GM10847 (cell line): ENCODE measurements at regions not wholly inside any gene's neighbourhood (a gene's known extent, or its start where the extent isn't known, plus 50 kb on each side); places are given as distances from the start of the nearest gene placed in this dataset.

Source experiments
- POLR2A ChIP-seq: IDR thresholded peaks from 2 replicates; pipeline ENCODE4 v1.6.1; 2011; ENCODE audit not compliant: insufficient read length; ENCODE audit errors: extremely low read depth

DNA sequence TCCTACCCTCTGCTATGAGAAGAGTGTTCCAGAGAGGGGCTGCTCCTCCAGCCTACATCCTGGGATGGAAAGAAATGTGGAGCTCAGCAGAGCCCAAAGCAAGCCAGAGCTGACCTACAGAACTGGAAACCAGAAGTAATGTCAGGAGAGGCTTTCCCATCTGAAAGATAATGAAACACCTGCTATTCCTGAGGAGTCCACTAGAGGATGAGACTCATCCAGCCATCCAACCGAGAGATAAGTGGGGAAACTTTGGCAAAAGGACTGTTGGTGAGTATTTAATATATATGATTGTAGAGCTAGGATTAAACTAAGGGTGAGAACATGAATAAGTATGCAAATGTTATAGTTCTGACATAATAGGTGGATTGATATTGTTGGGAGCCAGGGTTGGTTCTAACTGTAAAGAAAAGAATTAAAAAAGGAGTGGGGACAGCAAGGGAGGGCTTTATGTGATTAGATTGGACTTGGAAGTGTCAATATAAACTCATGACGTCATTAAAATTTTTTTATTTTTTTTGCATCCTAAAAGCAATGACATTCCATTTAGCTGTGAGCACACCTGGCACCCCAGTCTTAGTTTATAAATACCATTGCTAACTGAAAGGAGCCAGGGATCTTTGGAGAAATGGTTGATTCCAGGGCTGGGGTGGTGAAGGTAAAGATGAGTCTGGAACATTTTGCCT, 312.8 kb upstream of the NFE2L3 start:
- no peak for TF ChIP-seq POLR2A

DNA sequence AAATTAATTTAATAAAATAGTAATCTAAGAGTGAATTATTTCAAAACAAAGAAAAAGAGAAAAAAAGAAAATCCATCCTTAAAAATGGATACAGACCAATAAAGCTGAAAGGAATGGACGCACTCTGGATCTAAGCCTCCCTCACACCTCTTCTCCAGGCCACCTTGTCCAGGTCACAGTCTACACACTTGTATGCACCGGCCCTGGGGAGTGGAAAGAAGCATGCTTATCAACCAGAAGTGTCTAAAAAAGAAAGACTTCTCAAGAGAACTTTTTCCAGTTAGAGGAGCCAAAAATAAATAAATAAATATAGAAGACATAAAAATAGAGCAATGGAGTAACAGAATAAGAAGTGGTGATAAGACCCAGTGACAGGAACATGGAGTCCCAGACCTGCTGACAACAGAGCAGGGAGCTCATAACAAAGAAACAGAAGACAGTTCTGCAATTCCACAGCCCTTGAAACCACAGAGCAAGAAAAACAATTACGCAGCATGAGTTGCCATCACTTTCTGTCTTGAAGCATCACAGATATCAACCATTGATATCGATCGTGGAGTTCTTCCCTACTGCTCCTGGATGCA, 311.7 kb upstream of the NFE2L3 start:
- TF ChIP-seq POLR2A = no peak

DNA sequence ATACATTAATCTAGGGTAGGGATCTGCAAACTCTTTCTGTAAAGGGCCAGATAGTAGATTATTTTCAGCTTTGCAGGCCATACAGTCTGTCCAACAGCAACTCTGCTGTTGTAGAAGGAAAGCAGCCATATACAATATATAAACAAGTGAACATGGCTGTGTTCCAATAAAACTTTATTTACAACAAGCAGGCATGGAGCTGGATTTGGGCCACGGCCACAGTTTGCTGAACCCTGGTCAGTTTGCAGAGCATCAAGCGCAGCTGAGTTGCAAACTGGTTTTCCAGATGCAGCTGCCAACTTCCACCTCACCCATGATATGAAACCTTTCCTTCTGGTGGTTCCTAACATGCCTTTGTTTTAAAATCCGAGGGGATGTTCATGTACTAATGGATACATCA, 310.4 kb upstream of the NFE2L3 start:
- TF ChIP-seq POLR2A = no peak

DNA sequence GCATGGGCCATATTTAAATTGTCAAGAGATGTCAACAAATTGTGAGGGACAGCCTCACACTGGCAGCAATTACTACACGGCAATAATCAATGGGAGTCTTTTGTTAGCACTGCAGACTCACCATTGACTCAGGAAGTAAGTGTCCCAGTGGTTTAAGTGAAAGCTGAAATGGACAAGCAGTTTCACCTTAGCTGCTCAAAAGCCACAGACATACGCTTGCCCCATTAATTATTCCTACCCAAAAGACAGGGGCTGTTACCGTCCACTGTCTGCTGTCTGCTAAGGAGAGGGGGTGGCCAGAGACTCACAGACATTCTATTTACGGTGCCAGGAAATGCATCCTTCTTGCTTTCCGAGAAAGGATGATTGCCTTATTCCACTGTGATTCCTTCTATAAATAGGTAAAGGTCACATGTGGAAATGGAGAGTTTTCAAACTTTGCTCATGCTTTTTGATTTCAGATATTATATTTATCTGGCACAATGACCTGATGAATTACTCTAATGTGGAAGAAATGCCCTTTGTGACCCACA, 309.7 kb upstream of the NFE2L3 start:
- TF ChIP-seq POLR2A = no peak

DNA sequence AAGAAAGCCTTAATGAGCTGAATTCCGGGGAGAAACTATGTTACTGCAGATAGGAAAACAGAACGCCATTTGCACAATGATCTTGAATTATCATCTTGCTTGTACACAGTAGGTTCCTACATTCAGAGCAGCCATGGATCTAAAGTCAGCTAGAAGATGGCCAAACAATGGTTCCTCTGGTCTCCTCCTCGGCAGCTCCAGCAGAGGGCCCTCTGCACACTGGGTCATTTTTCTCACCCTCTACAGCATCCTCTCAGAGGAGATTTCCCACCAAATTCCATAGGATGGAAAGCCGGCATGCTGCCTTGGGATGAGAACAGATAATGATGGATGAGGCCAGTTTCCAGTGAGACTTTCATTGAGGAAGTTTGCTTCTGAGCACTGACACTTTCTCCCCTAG, 308.5 kb upstream of the NFE2L3 start:
- TF ChIP-seq POLR2A = no peak

DNA sequence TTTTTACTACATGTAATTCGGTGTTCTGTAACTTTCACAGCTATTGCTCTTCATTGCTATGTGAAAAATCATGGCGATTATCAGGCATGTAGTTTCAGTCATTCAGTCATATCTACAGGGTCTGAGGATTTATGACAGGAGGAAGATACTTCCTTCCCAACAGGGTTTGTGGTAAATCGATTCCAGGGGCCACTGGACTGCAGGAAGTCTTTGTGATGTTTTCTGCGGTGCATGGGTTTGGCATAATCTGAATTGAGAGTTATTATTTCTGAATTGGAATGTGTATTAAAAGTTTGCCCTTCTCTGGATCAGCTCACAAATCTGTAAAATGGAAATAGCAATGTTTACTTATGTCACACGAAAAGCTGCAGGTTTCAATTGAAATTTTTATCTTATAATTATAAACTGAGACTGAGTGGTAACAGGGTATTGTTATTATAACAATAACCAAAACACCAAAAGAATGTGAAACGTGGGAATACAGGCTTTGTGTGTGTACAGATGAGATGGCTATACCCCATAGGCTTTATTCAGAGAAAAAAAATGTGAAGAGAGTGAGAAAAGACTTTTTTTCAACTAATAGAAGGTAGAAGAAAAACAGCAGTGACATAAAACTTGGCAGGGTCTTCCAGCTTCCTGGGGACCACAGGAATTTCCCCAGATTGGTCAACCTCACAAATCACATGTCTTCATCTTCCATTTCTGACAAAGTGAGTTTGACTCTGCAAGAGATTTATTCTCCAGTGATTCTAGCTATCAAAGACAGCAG, 307.7 kb upstream of the NFE2L3 start:
- TF ChIP-seq POLR2A = no peak

DNA sequence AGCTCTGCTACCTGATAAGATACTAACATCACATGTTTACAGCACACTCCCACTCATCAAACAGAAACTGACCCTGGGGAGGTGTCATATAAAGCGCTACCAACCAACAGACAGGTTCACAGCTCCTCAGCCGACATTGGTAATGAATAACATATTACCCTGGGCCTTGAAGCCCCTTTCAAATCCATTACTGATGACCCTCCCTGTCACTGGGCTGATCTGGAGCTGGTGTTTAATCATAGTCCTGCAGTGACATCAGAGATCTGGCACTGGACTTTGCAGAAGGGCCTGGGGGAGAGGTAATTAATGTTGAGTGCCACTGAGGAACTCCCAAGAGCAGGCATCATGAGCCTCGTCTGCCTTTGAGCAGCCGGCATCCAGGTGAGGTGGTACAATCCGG, 306.5 kb upstream of the NFE2L3 start:
- no peak for TF ChIP-seq POLR2A

DNA sequence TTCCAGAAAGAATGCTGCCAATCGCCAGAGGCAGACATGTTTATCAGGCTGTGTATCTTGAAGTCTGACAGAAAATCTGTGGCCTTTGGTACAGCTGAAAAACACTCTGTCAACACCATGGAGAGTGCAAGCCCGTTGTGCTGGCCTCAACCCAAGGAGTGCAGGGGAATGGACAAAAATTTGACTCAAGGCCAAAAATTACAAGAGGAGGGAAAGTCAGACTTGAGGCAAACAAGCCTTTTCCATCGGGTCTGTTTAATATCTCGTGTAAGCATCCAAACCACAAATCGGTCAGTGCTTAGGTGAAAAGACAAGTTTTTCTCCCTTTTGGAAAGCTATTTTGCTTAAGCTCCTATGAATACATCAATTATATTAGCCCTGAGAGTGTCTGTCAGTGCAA, 305.3 kb upstream of the NFE2L3 start:
- no peak for TF ChIP-seq POLR2A

DNA sequence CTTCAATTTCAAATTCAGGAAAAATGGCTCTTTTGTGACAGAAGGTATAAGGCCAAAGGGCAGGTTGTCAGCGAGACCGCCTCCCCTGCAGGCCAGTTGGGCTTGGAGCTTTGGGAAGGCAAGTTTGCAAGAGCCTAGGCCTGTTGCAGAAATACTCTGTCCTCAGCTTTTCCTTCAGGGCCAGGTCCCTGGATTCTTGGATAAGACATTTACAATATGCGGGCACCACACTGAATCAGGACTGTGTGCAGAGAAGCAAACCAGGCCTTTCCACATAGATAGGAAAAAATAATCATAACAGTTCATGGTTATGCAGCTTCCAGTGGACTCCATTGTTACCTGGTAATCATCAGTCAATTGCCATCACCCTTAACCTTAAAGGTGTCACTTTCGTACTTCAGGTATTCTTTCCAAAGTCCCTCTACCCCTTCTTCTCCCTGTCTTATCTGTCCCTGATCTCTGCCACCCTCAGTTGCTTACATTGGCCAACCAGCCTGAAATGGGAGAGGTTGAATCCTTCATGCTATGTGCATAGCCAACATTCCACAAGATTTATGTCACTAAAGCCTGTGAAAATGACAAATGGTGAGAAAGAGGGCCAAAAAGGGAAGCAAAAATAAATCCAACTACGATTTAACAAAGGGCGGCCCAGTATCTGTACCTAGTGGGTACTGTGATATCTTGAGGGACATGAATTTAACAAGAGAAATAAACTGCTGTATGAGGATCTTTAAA, 304.5 kb upstream of the NFE2L3 start:
- TF ChIP-seq POLR2A = no peak

DNA sequence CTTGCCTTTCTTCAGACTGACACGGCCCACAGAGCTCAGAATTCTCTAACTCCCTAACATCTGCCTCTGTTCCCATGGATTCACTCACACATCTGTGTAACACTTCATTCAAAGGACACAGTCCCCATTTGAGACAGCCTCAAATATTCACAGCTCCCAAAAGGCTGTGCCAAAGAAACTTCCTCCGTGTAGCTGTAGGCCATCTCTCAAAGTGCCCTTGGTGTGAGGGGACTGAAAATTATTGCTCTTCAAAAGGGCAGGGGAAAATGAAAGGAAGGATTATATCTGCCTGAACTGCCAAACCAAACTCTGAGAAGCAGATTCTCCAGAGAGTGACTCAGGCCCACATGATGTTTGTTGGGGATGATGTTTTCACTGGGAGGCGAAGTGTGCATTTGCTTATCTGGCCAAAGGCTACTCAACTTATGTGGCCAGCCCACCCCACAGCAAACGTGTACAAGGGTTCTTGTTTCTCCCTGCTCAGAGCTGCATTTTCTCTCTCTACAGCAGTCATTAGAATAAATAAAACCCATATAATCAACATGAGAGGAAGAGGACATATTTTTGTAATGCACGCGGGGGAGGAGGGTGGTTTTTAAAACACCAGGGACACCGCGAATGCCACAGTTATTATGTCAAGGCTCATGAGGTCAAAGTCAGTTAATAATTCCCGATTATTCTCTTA, 302.4 kb upstream of the NFE2L3 start:
- TF ChIP-seq POLR2A = no peak

DNA sequence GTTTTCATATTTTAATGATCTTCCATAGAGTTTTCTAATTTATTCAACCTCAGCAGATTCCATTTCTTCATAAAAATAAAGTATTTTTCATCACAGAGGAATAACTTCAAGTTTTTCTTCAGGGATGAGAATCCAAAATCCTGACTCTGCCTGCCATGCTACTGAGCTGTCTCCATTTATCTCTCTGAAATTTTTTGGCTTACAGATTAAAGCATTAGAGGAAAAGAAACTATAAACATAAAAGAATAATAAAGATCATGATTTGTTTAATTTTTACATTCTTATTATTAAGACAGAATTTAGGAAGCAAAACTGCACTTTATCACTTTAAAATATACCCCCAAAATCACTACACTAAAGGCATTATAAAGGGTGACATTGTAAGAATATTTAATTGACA, 301.8 kb upstream of the NFE2L3 start:
- no peak for TF ChIP-seq POLR2A

DNA sequence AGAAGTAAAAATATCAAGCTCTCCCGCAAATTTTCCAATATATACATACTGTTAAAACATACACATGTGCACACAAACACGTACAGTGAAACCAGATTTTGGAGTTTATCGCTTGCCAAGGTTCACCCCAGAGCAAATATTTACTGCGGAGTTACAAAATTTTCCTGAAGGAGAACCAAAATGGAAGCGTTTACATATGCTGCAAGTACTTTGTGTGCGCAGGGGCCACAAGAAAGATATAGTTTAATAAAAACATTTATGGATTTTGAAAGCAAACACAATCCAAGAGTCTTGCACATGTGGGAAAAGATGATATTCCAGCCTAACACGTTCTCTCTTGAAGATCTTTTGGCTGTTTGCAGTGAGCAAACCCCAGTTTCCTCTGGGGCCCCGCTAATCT, 301.3 kb upstream of the NFE2L3 start:
- no peak for TF ChIP-seq POLR2A

DNA sequence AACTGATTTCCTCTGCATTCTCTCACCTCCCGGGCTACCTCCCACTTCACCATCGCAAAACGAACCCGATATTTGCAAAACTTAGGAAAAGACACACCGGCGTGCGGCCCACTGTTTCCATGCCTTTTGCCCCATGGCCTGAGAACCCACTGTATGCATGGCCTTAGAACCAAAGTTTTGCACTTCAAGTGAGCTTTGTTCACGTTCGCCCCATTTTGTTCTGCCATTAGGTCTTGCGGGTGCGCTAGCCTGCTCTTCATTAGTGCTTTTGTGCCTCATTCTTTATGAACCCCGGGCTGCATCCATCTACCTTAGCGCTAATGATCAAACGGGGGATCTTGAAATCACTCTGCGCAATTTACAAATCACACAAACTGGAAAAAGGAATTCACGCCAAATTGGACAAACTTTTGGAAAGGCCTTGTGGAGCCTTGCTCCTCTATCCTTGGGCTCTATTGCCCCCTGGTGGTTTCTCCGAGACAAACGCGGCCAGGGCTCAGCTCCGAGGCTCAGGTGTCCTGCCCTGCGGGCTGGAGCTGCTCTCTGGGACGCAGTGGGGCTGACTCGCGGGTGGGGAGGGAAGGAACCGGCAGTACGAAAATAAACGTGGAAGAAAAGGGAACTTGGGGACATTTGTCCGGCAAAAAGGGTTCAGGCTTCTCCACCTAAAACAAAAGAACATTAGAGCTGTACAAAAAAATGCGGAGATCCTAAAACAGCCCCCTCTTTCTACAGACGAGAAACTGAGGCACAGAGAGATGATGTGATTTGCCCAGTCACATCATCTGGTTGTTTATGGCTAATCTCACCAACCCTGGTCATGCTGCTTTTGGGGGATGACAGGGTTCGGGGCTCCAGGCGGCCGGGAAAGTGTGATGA, 300.4 kb upstream of the NFE2L3 start:
- no peak for TF ChIP-seq POLR2A
